Glomerular endothelial cell (primary cell): ENCODE measurements at regions not wholly inside any gene's neighbourhood (a gene's known extent, or its start where the extent isn't known, plus 50 kb on each side); places are given as distances from the start of the nearest gene placed in this dataset.

Experiments
- DNase-seq: peaks from one replicate; pipeline ENCODE4 v3.0.0-alpha.2; 2011; ENCODE audit warnings: low read depth, low spot score; ENCODE audit errors: extremely low read depth

DNA sequence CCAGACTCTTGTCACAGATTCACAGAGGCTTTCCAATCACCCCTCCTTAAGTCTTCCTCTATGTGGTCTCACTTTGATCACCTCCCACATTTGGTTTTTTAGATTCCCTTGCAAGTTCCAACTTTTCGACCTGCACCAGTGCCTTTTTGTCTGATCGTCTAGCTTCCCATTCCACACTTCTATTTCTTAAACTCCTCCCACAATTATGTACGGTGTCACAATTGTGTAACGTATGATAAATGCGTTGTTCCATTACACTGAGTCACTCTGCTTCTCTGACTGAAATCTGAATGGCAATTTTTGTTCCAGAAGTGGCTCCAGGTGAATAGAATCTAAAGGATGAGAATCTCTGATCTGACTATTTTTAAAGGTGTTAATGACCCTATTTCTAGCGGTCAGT is 320.1 kb downstream of the LMX1A start:
- DNase-seq = no peak

DNA sequence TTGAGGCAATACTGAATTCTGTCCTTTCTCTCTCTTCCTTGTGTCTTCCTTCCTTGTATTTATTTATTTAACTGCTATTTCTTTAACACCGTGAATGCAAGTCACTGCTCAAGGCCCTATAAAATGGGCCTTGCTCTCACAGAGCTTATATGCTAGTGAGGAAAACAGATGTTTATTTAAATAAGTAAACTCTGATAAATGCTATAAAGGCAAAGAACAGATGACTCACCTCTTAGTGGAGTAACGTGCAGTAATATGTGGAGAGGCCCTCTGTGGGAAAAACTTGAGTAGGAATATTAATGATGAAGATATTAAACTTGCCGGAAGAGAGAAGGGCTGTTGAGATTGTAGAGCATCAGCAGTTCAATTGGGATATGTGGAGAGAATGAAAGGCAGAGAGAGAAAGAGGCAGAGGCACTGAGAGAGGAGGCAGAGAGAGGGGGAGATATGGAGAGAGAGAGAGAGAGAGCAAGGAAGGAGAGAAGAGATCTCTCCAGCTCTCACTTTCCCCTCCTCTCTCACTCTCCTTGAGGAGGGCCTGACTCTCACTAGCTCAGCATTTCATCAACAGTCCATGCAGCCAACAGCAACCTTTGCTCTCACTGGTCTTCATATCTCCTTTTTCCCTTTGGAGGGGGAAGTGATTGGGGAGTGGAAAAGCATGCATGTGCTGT is 322.2 kb downstream of the LMX1A start:
- DNase-seq = no peak

DNA sequence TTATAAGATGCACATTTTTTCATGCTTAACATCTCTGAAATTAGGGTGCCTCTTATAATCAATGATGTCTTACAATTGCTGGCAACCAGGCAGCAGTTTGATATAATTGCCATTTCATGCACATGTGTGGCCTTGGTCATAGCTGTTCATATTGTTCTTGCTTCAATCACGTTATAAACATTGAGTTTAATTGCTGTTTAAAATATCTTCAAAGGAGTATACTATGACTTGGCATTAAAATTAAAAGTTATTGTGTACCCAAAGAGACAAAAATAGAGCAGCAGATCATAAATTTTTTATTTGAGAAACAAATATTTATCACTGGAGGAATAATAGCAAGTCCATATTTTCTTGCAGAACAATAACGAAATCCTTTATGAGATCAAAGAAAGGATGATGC is 325.5 kb downstream of the LMX1A start:
- no peak for DNase-seq

DNA sequence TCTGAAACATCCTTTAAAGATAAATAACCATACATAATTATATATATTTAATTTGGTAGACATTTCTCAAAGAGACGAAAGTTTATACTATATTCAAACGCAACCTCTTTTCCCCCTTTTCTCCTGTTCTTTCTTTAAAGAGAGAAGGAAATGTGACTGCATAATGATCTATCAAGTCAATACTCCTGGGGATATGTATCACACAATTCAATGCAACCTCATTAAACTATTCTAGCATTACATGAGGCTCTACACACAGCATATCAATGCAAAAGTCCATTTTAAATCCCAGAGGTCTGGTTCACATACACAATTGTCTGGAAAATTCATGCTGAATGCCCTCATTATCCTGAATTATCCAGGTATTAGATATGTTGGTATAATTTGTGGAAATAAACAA is 330.7 kb downstream of the LMX1A start:
- DNase-seq = no peak

DNA sequence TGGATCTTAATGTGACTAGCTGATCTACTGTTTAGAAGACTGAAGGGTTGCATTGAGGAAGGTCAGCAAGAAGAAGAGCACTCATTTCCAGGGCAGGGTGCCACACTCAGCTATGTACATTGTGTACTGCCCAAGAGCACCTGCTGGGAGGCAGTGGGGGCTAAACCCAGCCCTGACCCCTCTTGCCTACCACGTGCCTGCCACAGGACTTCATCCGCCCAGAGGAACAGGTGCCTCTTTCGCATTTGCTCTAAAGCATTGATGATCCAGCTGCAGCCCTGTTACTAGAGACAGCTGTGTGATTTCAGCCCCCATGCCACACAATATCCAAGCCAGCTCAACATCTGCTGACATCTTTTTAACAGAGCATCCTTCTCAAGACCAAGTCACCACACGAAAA is 341.8 kb downstream of the LMX1A start:
- no peak for DNase-seq

DNA sequence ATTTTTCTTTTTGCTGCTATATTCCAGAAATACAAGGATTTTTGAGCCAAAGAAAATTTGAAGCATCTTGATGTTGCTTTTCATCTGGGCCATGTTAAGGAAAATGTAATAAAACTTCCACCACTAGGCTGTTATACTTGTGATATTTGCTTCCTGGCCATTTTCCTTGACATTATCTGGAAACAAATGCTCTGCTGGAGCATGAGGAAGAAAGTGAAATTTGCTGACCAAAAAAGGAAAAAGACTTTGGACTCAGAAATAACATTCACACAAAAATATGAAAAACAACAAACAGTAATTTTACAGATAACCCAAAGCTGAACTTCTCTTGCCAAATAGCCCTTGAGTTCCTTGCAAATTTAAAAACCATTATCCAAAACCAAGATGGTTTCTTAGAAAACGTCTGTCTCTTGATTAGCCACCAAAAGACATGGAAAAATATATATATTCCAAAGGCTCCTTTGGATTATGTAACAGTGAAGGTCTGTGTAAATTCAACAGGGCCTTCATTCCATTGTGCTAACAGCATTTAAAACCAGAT is 344.5 kb downstream of the LMX1A start:
- no peak for DNase-seq

DNA sequence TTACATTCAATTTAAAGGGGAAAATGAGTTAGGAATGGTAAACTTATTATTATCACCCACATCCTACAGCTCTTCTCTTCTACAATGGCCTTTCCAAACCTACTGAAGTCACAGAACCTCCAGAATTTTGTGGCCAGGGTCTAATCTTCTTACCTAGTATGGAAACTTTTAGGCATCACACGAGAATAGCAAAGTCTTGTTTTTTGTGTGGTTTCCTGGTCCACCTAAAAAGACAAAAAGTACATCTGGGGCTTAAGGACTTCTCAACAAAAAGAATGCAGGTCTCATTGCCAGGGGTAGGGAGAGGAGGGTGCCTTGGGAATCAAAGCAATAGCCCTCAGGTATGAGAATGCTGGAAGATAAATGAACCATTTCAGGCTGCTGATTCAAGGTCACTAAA is 345.3 kb downstream of the LMX1A start:
- DNase-seq = no peak

DNA sequence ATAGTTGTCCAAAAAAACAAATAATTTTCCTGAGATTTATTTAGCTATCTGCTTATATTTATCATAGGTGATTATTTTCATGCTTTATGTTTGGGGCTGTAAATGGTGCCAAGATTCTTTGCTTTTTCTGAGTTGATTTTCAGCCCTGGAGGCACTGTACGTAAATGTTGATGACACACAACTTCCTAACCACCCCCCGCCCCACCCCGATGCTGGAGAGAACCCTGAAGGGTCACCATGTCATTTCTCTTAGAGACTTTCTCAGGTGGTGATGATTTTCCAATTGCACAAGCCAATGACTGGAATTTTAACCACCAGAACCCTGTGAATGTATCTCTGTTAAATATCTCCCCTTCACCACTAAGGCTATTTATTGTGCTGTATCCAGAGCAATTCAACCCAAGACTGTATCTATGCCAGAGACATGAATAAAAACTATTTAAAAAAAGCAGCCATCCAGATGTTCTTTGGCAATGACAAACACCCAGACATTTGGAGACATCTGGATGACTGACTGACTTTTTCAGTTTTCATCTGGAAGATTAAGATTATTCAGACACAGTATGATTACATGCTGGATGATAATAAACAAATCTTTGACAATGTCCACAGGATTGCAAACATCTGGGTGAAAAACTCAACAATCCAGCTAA is 346.0 kb downstream of the LMX1A start:
- no peak for DNase-seq

DNA sequence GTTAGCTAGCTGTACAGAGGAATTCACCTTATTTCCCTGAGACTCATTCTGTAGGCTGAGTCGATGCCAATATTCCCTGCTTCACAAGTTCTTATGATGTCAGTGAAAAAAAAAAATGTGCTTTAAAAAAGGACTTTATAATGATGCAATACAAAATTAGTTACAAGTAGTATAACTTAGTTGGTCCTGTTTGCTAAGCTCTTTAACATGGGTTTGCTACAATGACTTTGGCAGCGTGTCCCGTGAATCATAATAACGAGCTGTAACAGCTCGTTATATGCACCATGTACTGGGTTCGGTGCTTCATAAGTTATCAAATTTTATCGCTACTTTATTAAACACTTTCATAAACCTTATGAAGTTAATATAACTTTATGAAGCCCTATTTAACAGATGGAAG is 349.7 kb downstream of the LMX1A start:
- no peak for DNase-seq

DNA sequence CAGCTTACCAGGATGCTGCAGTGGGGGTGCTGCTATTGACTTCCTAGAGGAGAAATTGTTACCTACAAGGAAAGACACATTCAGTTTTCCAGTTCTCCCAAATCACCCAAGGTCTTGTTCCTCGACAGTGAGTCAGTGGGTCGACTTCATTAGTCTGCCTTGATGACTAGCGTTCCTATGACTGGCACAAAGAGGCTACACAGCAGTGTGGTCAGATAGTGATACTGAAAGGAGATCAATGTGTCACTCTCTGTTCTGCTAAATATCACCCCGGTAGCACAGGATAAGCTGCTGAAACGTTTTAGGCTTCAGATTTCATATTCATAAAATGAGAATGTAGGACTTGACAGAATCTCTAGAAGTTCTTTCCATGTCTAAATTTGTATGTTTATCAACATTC is 357.4 kb downstream of the LMX1A start:
- DNase-seq = no peak

DNA sequence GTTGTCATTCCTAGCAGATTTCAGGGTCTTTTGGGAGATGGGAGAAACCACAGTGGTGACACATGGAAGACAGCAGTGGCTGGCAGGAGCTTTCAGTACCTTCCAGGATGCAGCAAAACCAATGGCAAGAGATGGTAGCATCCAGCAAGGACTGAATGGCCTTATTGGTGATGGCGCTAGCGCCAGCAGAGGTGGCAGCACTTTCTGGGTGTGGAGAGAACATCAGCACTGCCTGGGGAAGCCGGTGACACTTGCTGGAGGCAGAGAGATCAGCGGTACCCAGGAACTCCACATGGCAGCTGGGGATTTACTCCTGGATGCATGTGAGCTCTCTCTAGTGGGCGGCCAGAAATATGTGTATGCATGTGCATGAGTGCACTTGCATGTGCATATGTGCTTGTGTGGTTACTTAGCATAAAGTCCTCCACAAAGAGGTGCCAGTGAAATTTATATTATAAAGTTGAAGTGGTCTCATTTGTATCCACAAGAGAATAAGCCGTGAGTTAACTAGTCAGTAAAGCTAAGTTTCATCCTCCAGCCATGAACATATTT is 364.7 kb downstream of the LMX1A start:
- DNase-seq = no peak

DNA sequence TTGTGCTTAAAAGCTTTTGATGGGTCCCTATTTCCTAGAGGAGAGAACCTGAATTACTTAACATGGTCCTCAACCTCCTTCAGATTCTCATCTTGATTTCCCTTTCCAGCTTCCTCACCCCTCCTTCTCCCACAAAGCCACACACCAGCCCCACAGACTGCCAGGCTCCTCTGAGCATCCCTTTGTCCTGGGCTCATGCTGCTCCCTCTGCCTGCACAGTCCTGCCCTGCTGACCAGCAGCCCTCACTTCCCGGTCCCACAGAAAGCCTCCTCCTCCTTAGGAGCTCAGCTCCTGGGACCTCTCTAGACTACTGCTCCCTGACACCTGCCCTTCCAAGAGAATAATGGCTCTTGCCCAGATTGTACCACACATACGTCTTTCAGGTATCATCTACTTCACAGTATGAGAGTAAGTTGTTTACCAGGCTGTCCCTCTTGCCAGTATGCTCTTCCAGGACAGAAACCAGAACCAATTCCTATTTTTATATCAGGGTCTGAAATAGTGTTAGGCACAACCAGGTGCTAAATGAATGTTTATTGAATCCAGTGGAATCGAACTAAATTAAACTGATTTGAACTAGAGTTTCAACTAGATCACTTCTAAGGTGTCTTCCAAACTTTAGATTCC is 373.4 kb downstream of the LMX1A start:
- DNase-seq = no peak

DNA sequence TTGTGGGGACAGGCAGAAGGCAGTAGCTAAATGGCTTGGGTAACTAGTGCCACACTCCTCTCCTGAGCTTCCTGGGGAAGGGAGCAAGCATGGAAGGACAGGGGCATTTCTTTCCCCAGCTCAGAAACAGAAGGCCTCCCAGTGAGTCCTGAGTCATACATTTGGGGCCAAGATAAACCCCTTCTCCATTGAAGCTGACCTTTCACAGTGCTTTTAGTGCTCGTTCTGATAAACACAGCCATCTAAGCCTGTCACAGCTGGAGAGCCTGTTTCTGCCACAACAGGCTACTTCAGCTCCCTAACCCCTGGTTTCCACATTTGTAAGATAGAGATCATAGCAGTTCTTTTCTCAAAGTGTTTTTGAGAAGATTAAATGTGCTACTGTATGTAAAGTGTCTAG is 374.0 kb downstream of the LMX1A start:
- no peak for DNase-seq

DNA sequence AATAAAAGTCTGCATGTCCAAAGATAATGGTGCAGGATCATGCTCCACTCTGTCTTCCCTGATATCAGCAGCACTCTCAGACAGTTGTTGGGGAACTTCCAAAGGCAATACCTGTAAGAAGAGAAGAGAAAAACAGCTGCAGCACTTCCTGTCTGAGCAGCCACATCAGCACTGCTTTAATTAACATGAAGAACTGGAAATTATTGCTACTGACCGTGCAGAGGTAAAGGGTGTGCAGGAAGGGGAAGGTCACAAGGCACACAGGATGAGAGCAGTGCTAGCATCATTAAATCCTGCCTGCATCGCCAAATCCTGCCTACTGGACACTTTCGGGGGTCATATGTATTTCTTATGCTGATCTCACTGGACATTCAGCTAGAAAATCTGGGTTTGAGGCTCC is 379.0 kb downstream of the LMX1A start:
- no peak for DNase-seq

DNA sequence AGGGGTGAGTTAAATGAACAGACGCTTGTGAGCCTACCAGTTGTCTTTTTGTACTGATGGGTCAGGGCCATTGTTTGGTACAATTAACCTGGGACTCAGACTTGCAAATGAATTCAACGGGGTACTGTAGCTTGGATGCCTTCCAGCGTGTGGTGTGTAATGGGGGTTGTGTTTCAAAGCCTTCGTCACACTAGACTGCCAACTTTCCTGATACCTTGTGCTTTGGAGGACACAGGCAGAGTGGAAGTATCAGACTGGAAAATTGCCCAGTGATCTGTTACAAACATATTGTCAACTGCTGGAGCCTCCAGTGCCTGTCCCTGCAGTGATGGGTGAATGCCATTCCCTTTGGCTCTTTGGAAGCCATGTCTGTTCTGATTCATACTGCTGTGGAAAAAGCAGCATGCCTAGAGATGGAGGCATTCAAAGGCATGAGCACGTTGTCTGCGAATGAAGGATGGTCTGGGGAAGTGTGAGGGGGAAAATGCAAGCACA is 384.5 kb downstream of the LMX1A start:
- no peak for DNase-seq

DNA sequence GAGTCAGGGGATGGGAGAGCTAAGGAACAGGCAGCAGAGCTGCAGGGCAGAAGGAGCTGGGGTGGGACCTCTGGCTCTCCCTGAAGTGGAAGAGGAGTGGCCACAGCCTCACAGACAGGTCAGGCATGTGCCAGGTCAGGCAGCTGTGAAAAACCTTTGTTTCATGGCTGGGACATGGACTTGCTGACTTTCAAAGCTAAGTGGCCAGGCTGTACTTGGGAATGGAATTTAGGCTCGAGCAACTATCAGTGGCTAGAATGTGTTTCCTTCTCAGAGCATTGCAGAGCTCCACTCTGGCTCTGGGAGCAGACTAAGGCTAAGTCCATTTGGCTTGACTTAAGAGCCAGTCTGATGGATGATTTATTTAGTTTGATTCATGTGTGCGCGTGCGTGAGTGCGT is 385.1 kb downstream of the LMX1A start:
- no peak for DNase-seq

DNA sequence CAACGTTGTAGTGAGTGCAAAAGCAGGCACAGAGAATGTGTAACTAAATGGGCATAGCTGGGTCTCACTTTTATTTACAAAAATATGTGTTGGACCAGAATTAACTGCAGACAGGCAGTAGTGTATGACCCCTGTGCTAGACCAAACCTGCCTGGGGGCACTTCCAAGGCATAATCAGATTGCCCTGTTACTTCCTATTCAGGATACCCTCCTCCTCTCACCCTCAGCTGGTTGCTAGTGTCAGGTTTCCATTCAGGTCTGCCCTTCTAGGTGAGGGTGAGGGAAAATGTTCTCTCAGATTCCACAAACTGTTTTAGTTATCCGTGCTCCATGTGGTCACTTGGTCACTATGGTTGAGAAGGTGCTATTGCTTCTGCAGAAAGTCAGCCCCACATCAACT is 387.3 kb downstream of the LMX1A start:
- no peak for DNase-seq

DNA sequence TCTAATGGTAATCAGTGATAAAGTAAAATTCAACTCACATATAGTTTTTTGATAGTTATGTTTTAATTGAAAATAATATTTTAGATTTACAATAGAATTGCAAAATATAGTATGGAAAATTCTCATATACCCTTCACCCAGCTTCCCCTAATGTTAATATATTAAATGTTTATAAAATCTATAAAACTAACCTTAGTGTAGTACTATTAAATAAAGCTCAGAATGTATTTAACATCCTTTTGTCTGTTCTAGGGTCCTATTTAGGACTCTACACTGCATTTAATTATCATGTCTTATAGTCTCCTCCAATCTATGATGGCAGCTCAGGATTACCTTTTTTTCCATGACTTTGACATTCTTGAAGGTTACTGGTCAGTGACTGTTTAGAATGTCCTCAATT is 389.2 kb downstream of the LMX1A start:
- DNase-seq = no peak

DNA sequence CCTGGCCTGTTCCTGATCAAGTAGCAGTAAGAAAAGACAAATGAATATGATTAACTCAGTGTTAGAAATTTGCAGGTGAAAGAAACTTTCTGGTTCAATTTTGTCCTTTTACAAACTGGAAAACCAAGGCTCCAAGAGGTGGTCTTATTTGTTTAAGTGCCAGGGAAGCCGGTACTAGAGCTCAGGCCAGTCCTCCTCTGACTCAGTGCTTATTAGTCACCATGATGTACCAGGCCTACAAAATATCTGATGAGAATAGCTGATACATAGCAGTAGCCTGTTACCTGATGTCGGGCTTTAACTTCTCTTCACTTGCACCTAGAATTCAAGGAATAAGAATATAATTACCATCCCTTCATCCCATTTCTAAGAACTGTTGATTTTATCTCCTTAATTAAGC is 394.8 kb downstream of the LMX1A start:
- DNase-seq = no peak

DNA sequence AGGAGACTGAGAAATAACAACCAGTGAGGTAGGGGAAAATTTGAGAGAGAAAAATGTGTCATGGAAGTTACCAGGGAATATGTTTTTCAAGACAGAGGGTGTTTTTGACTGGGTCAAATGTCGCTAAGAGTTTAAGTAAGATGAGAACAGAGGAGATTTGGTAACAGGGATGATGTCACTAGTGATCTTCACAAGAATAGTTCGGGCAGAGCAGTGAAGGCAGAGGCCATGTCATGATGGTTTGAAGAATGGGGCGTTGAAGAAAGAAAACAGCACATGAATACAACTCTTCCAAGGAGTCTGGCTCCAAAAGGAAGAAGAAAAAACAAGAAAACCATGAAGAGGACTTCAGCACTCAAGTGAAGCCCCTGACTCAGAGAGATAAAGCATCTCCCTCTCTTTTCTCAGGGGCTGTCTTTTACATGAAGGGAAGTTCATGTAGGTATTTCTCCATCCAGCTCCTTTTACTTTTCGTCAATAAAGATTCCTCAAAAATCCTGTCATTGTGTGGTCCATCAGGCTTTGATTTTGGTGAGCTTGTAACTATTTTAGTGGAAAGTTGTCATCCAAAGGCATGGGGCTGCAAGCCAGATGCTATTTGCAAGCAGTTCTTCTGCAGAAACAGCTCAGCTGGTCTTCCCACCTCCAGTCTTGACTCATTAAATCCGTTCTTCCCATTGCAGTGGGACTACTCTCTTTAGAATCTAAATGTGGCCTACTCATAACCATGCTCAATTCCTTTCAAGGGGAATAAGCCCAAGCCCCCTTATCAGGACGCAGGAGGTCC is 397.3 kb downstream of the LMX1A start:
- DNase-seq = no peak

DNA sequence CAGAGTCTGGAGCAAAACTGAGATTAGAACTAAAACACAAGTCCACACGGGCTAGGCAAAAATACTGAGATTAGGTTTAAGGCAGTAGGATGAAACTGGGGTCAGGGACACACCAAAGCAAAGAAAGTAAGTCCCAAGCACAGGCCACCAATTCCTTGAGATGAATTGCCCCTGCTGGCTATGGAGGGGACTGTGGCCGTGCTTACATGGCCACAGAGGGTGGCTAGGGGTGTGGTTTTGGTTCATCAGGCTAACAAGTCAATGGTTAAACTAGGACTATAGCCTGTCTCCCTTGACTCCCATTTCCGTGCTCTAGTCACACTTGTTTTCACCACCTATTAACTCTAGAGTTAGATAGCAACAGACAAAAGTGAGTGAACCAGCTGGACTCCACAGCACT is 394.8 kb downstream of the PBX1 start:
- DNase-seq = no peak
